Cardiac muscle cell (in vitro differentiated cells and primary cell): ENCODE measurements at regions not wholly inside any gene's neighbourhood (a gene's known extent, or its start where the extent isn't known, plus 50 kb on each side); places are given as distances from the start of the nearest gene placed in this dataset.
A peak's percentile ranks its signal among the peaks of the same experiment; 100 is the strongest.

ENCODE experiments used
- DNase-seq, 2 donors: peaks; one replicate each; pipeline versions ENCODE4 v3.0.0 to v3.0.0-alpha.2; 2010 to 2017; ENCODE audit warnings: low read depth in 1 of 2, low spot score in 1 of 2
- H3K27ac ChIP-seq: fragments of 200-600 bp; sonication (generic); 2 replicates; pipeline ENCODE4 v1.5.1; 2016
- H3K27me3 ChIP-seq: fragments of 200-600 bp; sonication (generic); 2 replicates; pipeline ENCODE4 v1.6.0; 2016; ENCODE audit warnings: control low read depth
- H3K36me3 ChIP-seq: fragments of 200-600 bp; sonication (generic); 2 replicates; pipeline ENCODE4 v1.5.1; 2016; ENCODE audit warnings: control low read depth
- H3K4me1 ChIP-seq: fragments of 200-600 bp; sonication (generic); 2 replicates; pipeline ENCODE4 v1.8.1; 2017; ENCODE audit warnings: low read depth, mild to moderate bottlenecking, mixed run types
- H3K4me3 ChIP-seq: fragments of 200-600 bp; sonication (generic); 2 replicates; pipeline ENCODE4 v1.5.1; 2016; ENCODE audit warnings: mild to moderate bottlenecking
- H3K9me3 ChIP-seq: fragments of 200-600 bp; sonication (generic); 2 replicates; pipeline ENCODE4 v1.5.1; 2017; ENCODE audit warnings: low read depth, mild to moderate bottlenecking, control low read depth
- CTCF ChIP-seq: IDR thresholded peaks from 2 replicates; pipeline ENCODE4 v1.5.1; 2012; ENCODE audit warnings: low read depth, mild to moderate bottlenecking, low read length

GRCh38 chr6:44696099-44696498 is 308.6 kb downstream of the CDC5L start:
- no peaks in the 10 kb centered on the region for H3K36me3 ChIP-seq
- no peak overlapping the region for H3K27ac ChIP-seq
- H3K9me3 ChIP-seq = no peaks in the 10 kb centered on the region
- peak in 1 of 2 donors; percentile 42 for DNase-seq
- H3K4me1 ChIP-seq = no peaks in the 10 kb centered on the region
- TF ChIP-seq CTCF = no peak
- no peaks in the 10 kb centered on the region for H3K27me3 ChIP-seq
- no peak overlapping the region for H3K4me3 ChIP-seq

GRCh38 chr6:44696686-44697085 is 309.2 kb downstream of the CDC5L start:
- Histone ChIP-seq H3K9me3 (no peaks in the 10 kb centered on the region), H3K27ac (no peak overlapping the region), H3K4me3 (no peak overlapping the region), H3K36me3 (no peaks in the 10 kb centered on the region), H3K27me3 (no peaks in the 10 kb centered on the region), H3K4me1 (no peaks in the 10 kb centered on the region)
- no peak for DNase-seq
- no peak for TF ChIP-seq CTCF

GRCh38 chr6:44697327-44697726 is 309.8 kb downstream of the CDC5L start:
- no peak overlapping the region for H3K4me3 ChIP-seq
- peak in 1 of 2 donors; percentile 57 for DNase-seq
- H3K27me3 ChIP-seq = no peaks in the 10 kb centered on the region
- H3K27ac ChIP-seq = no peak overlapping the region
- no peaks in the 10 kb centered on the region for H3K36me3 ChIP-seq
- no peaks in the 10 kb centered on the region for H3K4me1 ChIP-seq
- no peak for TF ChIP-seq CTCF
- H3K9me3 ChIP-seq = no peaks in the 10 kb centered on the region

- H3K27ac ChIP-seq = no peak overlapping the region
- TF ChIP-seq CTCF = no peak
- H3K9me3 ChIP-seq = no peaks in the 10 kb centered on the region
- H3K4me3 ChIP-seq = no peak overlapping the region
- H3K4me1 ChIP-seq = no peaks in the 10 kb centered on the region
- no peak for DNase-seq
- no peaks in the 10 kb centered on the region for H3K27me3 ChIP-seq
- H3K36me3 ChIP-seq = no peaks in the 10 kb centered on the region
Measured at GRCh38 chr6:44698602-44699001, 311.1 kb downstream of the CDC5L start.

GRCh38 chr6:44699082-44699481 is 311.6 kb downstream of the CDC5L start:
- H3K4me1 ChIP-seq = no peaks in the 10 kb centered on the region
- no peak for TF ChIP-seq CTCF
- no peak overlapping the region for H3K4me3 ChIP-seq
- no peaks in the 10 kb centered on the region for H3K9me3 ChIP-seq
- no peaks in the 10 kb centered on the region for H3K27me3 ChIP-seq
- peak in 1 of 2 donors; percentile 53 for DNase-seq
- no peaks in the 10 kb centered on the region for H3K36me3 ChIP-seq
- no peak overlapping the region for H3K27ac ChIP-seq

DNA sequence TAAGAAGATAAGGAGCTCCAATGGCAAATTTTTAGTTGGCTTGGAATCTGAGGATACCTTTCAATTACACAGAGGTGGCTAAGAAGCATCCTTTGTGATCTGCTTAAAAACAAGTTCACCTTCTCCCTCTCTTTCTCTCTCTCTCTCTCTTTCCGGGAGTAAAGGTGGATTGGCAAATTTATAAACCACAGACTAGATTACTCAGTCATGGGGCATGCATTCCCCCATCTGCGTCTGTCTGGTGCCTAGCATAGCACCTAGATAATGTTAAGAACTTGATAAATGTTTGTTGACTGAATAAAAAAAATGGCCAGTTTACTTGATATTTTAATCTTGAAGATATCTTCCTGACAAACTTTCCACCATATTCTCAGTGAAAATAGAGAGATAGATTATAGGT is 312.3 kb downstream of the CDC5L start:
- Histone ChIP-seq H3K27me3 (no peaks in the 10 kb centered on the region), H3K9me3 (no peaks in the 10 kb centered on the region), H3K27ac (no peak overlapping the region), H3K4me1 (no peaks in the 10 kb centered on the region), H3K36me3 (no peaks in the 10 kb centered on the region), H3K4me3 (no peak overlapping the region)
- DNase-seq = peak in 1 of 2 donors; percentile 12
- no peak for TF ChIP-seq CTCF
